ENCODE measurements at regions not wholly inside any gene's neighbourhood (a gene's known extent, or its start where the extent isn't known, plus 50 kb on each side); places are given as distances from the start of the nearest gene placed in this dataset.

GRCh38 chr4:154035341-154035740 lies 246.5 kb upstream of the SFRP2 start:
- H2AFZ ChIP-seq (ENCODE audit: low read length): no peak overlapping the region
- POLR2A ChIA-PET (ENCODE audit: unreplicated experiment): no interaction called here
- no peaks in the 10 kb centered on the region for H3K79me2 ChIP-seq (ENCODE audit: low read length)
- TF ChIP-seq EZH2 (IDR thresholded peaks at IDR 0.05; ENCODE audit: low read length, unreplicated experiment) (no peak), EZH2phosphoT487 (IDR thresholded peaks at IDR 0.05; ENCODE audit: borderline replicate concordance, low read length) (no peak), CTCF (conservative IDR thresholded peaks at IDR 0.05; ENCODE audit: low read depth, low read length) (no peak)
- ATAC-seq (no peak), DNase-seq (no peak)
- no peak overlapping the region for H3K4me3 ChIP-seq (ENCODE audit: low read length)
- CTCF ChIA-PET: no interaction called here
- H3K4me2 ChIP-seq (ENCODE audit: low read length): no peak overlapping the region
- H3K9ac ChIP-seq (ENCODE audit: low read length): no peak overlapping the region
- no peak overlapping the region for H3K27ac ChIP-seq (ENCODE audit: low read length)
- no peaks in the 10 kb centered on the region for H3K36me3 ChIP-seq (ENCODE audit: low read depth, low read length)
- no peaks in the 10 kb centered on the region for H3F3A ChIP-seq (ENCODE audit: low read length, unreplicated experiment)
- H3K27me3 ChIP-seq (ENCODE audit: low read length): no peaks in the 10 kb centered on the region; the same call in 1 of the 2 replicates
- no peaks in the 10 kb centered on the region for H3K9me2 ChIP-seq (replicated peaks; ENCODE audit: low read length)
- no peaks in the 10 kb centered on the region for H3K9me3 ChIP-seq (ENCODE audit: low read length)
- H3K4me1 ChIP-seq (ENCODE audit: insufficient read depth, low read length): no peaks in the 10 kb centered on the region
- intact Hi-C loops (cut with micrococcal nuclease): no loop called here
- BruUV-seq (replicated peaks): no TSS peak
- H4K20me1 ChIP-seq (ENCODE audit: low read length): no peaks in the 10 kb centered on the region

GRCh38 chr4:154033921-154034320 lies 245.0 kb upstream of the SFRP2 start:
- no peak overlapping the region for H3K27ac ChIP-seq (ENCODE audit: low read length)
- no peaks in the 10 kb centered on the region for H3K4me1 ChIP-seq (ENCODE audit: insufficient read depth, low read length)
- ChIA-PET CTCF (no interaction called here), POLR2A (ENCODE audit: unreplicated experiment) (no interaction called here)
- H3F3A ChIP-seq (ENCODE audit: low read length, unreplicated experiment): no peaks in the 10 kb centered on the region
- BruUV-seq (replicated peaks): no TSS peak
- no peaks in the 10 kb centered on the region for H4K20me1 ChIP-seq (ENCODE audit: low read length)
- no peak overlapping the region for H3K9ac ChIP-seq (ENCODE audit: low read length)
- H3K27me3 ChIP-seq (ENCODE audit: low read length): no peaks in the 10 kb centered on the region; the same call in 1 of the 2 replicates
- intact Hi-C loops (cut with micrococcal nuclease): no loop called here
- no peaks in the 10 kb centered on the region for H3K36me3 ChIP-seq (ENCODE audit: low read depth, low read length)
- no peaks in the 10 kb centered on the region for H3K79me2 ChIP-seq (ENCODE audit: low read length)
- no peaks in the 10 kb centered on the region for H3K9me2 ChIP-seq (replicated peaks; ENCODE audit: low read length)
- H3K4me3 ChIP-seq (ENCODE audit: low read length): no peak overlapping the region
- ATAC-seq: no peak
- no peaks in the 10 kb centered on the region for H3K9me3 ChIP-seq (ENCODE audit: low read length)
- no peak overlapping the region for H2AFZ ChIP-seq (ENCODE audit: low read length)
- DNase-seq: no peak
- no peak for TF ChIP-seq EZH2phosphoT487 (IDR thresholded peaks at IDR 0.05; ENCODE audit: borderline replicate concordance, low read length)
- TF ChIP-seq CTCF (conservative IDR thresholded peaks at IDR 0.05; ENCODE audit: low read depth, low read length): no peak
- no peak for TF ChIP-seq EZH2 (IDR thresholded peaks at IDR 0.05; ENCODE audit: low read length, unreplicated experiment)
- H3K4me2 ChIP-seq (ENCODE audit: low read length): no peak overlapping the region

- Histone ChIP-seq H4K20me1 (ENCODE audit: low read length) (no peaks in the 10 kb centered on the region), H2AFZ (ENCODE audit: low read length) (no peak overlapping the region), H3K36me3 (ENCODE audit: low read depth, low read length) (no peaks in the 10 kb centered on the region), H3K9me2 (replicated peaks; ENCODE audit: low read length) (no peaks in the 10 kb centered on the region), H3K27ac (ENCODE audit: low read length) (no peak overlapping the region), H3K9me3 (ENCODE audit: low read length) (no peaks in the 10 kb centered on the region), H3K27me3 (ENCODE audit: low read length) (no peaks in the 10 kb centered on the region; the same call in 1 of the 2 replicates), H3K4me2 (ENCODE audit: low read length) (no peak overlapping the region), H3K9ac (ENCODE audit: low read length) (no peak overlapping the region), H3K79me2 (ENCODE audit: low read length) (no peaks in the 10 kb centered on the region), H3K4me3 (ENCODE audit: low read length) (no peak overlapping the region), H3F3A (ENCODE audit: low read length, unreplicated experiment) (no peaks in the 10 kb centered on the region), H3K4me1 (ENCODE audit: insufficient read depth, low read length) (no peaks in the 10 kb centered on the region)
- ATAC-seq (no peak), DNase-seq (no peak)
- POLR2A ChIA-PET (ENCODE audit: unreplicated experiment): no interaction called here
- TF ChIP-seq EZH2 (IDR thresholded peaks at IDR 0.05; ENCODE audit: low read length, unreplicated experiment): no peak
- no peak for TF ChIP-seq CTCF (conservative IDR thresholded peaks at IDR 0.05; ENCODE audit: low read depth, low read length)
- no peak for TF ChIP-seq EZH2phosphoT487 (IDR thresholded peaks at IDR 0.05; ENCODE audit: borderline replicate concordance, low read length)
- CTCF ChIA-PET: no interaction called here
- intact Hi-C loops (cut with micrococcal nuclease): no loop called here
- no TSS peak for BruUV-seq (replicated peaks)
These were observed 244.0 kb upstream of the SFRP2 start for GRCh38 chr4:154032914-154033313.
